ENCODE measurements at regions not wholly inside any gene's neighbourhood (a gene's known extent, or its start where the extent isn't known, plus 50 kb on each side); places are given as distances from the start of the nearest gene placed in this dataset.

GRCh38 chr2:241942416-241943208 lies 73.1 kb downstream of the RTP5 start:
- peak; percentile 55 for DNase-seq (ENCODE audit: low spot score)

- peak; percentile 67 for DNase-seq (ENCODE audit: low spot score)
Measured at GRCh38 chr2:241943209-241943850, 73.8 kb downstream of the RTP5 start.

- DNase-seq (ENCODE audit: low spot score) = peak; percentile 67
Measured at GRCh38 chr2:241943961-241944575, 74.5 kb downstream of the RTP5 start.

- DNase-seq (ENCODE audit: low spot score) = peak; percentile 81
Measured at GRCh38 chr2:241944821-241945220, 75.3 kb downstream of the RTP5 start.

- peak; percentile 84 for DNase-seq (ENCODE audit: low spot score)
Measured at GRCh38 chr2:241945311-241945710, 75.8 kb downstream of the RTP5 start.

GRCh38 chr2:241945803-241946202 lies 76.3 kb downstream of the RTP5 start:
- no peak for DNase-seq (ENCODE audit: low spot score)

GRCh38 chr2:241946306-241947003 lies 76.9 kb downstream of the RTP5 start:
- no peak for DNase-seq (ENCODE audit: low spot score)

GRCh38 chr2:241947004-241947350 lies 77.4 kb downstream of the RTP5 start:
- DNase-seq (ENCODE audit: low spot score) = no peak

- DNase-seq (ENCODE audit: low spot score) = peak; percentile 55
Measured at GRCh38 chr2:241947401-241947800, 77.9 kb downstream of the RTP5 start.

GRCh38 chr2:241947876-241948275 lies 78.3 kb downstream of the RTP5 start:
- peak; percentile 35 for DNase-seq (ENCODE audit: low spot score)

- peak; percentile 43 for DNase-seq (ENCODE audit: low spot score)
Measured at GRCh38 chr2:241948299-241948897, 78.9 kb downstream of the RTP5 start.

- DNase-seq (ENCODE audit: low spot score) = no peak
Measured at GRCh38 chr2:241948901-241949735, 79.6 kb downstream of the RTP5 start.

GRCh38 chr2:241949736-241950412 lies 80.3 kb downstream of the RTP5 start:
- DNase-seq (ENCODE audit: low spot score) = peak; percentile 60

- DNase-seq (ENCODE audit: low spot score) = peak; percentile 89
Measured at GRCh38 chr2:241950413-241951315, 81.1 kb downstream of the RTP5 start.

GRCh38 chr2:241951316-241951700 lies 81.8 kb downstream of the RTP5 start:
- DNase-seq (ENCODE audit: low spot score) = no peak

- no peak for DNase-seq (ENCODE audit: low spot score)
Measured at GRCh38 chr2:241951920-241952319, 82.4 kb downstream of the RTP5 start.

- DNase-seq (ENCODE audit: low spot score) = peak; percentile 69
Measured at GRCh38 chr2:241952816-241953215, 83.3 kb downstream of the RTP5 start.

- DNase-seq (ENCODE audit: low spot score) = peak; percentile 76
Measured at GRCh38 chr2:241953324-241953928, 83.9 kb downstream of the RTP5 start.
